HEK293 (cell line): ENCODE measurements at regions not wholly inside any gene's neighbourhood (a gene's known extent, or its start where the extent isn't known, plus 50 kb on each side); places are given as distances from the start of the nearest gene placed in this dataset.

Source experiments
- CTCF ChIP-seq: fragments of 450-650 bp; formaldehyde crosslinking; IDR thresholded peaks from 2 replicates; pipeline ENCODE4 v1.5.1; 2016; ENCODE audit warnings: missing biosample characterization, missing genetic modification characterization
- KLF8 ChIP-seq: fragments of 450-650 bp; formaldehyde crosslinking; IDR thresholded peaks from 2 replicates; pipeline ENCODE4 v1.5.1; 2016; ENCODE audit warnings: missing biosample characterization, missing genetic modification characterization
- OVOL3 ChIP-seq: fragments of 450-650 bp; formaldehyde crosslinking; IDR thresholded peaks from 2 replicates; pipeline ENCODE4 v1.5.1; 2016; ENCODE audit warnings: missing biosample characterization, missing genetic modification characterization
- REST ChIP-seq: fragments of 450-650 bp; formaldehyde crosslinking; IDR thresholded peaks from 2 replicates; pipeline ENCODE4 v1.5.1; 2016; ENCODE audit warnings: missing biosample characterization, missing genetic modification characterization
- YY1 ChIP-seq: fragments of 450-650 bp; formaldehyde crosslinking; IDR thresholded peaks from 2 replicates; pipeline ENCODE4 v1.5.1; 2018; ENCODE audit warnings: missing biosample characterization, missing genetic modification characterization
- ZBTB7A ChIP-seq: fragments of 450-650 bp; formaldehyde crosslinking; IDR thresholded peaks from 2 replicates; pipeline ENCODE4 v1.5.1; 2016; ENCODE audit warnings: low read depth, missing biosample characterization, missing genetic modification characterization
- ZNF274 ChIP-seq, 2 experiments: fragments of 200-500 bp in 1 of 2; fragments of 450-650 bp in 1 of 2; sonication (Bioruptor generic) in 1 of 2; formaldehyde crosslinking in 1 of 2; IDR thresholded peaks; 2 replicates each; pipeline versions ENCODE4 v1.5.1 to v1.6.1; 2014 to 2016; ENCODE audit warnings: borderline replicate concordance in 1 of 2, inconsistent platforms in 1 of 2, low read length in 1 of 2, missing biosample characterization in 1 of 2, missing genetic modification characterization in 1 of 2
- ZNF292 ChIP-seq: fragments of 450-650 bp; formaldehyde crosslinking; IDR thresholded peaks from 2 replicates; pipeline ENCODE4 v1.5.1; 2016; ENCODE audit warnings: low read depth, missing biosample characterization, missing genetic modification characterization, borderline replicate concordance
- ZNF561 ChIP-seq: fragments of 450-650 bp; IDR thresholded peaks from 2 replicates; pipeline ENCODE4 v1.5.1; 2018; ENCODE audit warnings: missing biosample characterization, missing genetic modification characterization, borderline replicate concordance
- ZNF658 ChIP-seq: fragments of 450-650 bp; formaldehyde crosslinking; IDR thresholded peaks from 2 replicates; pipeline ENCODE4; 2016; ENCODE audit warnings: missing biosample characterization, missing genetic modification characterization
- ZXDB ChIP-seq: fragments of 450-650 bp; formaldehyde crosslinking; IDR thresholded peaks from 2 replicates; pipeline ENCODE4 v1.5.1; 2016; ENCODE audit warnings: missing biosample characterization, missing genetic modification characterization
- TF ChIP-seq, protein P1 (sequence below): fragments of 450-650 bp; formaldehyde crosslinking; IDR thresholded peaks from 2 replicates; pipeline ENCODE4 v1.5.1; 2016; ENCODE audit warnings: missing biosample characterization, missing genetic modification characterization
- TF ChIP-seq, protein P2 (sequence below): fragments of 450-650 bp; formaldehyde crosslinking; IDR thresholded peaks from 2 replicates; pipeline ENCODE4 v1.5.1; 2016; ENCODE audit warnings: missing biosample characterization, missing genetic modification characterization

DNA sequence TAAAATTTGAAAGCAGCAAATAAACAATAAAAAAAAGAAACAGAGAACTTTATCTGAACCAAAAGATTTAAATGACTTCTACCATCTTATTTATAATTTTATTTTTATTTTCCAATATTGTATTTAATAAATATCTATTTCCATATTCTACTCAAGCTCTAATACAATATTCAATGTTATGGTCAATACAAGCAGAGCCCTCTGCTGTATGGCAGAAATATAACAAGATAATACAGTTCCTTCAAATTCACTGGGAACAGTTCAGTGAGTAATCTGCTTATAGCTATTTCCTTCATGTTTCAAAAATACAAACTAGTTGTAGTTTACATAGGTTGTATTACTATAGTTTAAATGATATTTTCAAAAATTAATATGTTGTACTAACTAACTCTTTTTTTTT lies 332.7 kb downstream of the PRDM9 start:
- no peak for TF ChIP-seq REST
- TF ChIP-seq, protein P1, sequence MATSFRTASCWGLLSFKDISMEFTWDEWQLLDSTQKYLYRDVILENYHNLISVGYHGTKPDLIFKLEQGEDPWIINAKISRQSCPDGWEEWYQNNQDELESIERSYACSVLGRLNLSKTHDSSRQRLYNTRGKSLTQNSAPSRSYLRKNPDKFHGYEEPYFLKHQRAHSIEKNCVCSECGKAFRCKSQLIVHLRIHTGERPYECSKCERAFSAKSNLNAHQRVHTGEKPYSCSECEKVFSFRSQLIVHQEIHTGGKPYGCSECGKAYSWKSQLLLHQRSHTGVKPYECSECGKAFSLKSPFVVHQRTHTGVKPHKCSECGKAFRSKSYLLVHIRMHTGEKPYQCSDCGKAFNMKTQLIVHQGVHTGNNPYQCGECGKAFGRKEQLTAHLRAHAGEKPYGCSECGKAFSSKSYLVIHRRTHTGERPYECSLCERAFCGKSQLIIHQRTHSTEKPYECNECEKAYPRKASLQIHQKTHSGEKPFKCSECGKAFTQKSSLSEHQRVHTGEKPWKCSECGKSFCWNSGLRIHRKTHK (tag by site-specific recombination): no peak
- TF ChIP-seq ZXDB: no peak
- TF ChIP-seq OVOL3 (tag by site-specific recombination): no peak
- no peak for TF ChIP-seq CTCF (tag by site-specific recombination)
- TF ChIP-seq KLF8: no peak
- TF ChIP-seq ZNF561 (tag by site-specific recombination): no peak
- no peak for TF ChIP-seq ZBTB7A (tag by site-specific recombination)
- TF ChIP-seq ZNF658 (tag by site-specific recombination): no peak
- no peak for TF ChIP-seq YY1
- TF ChIP-seq, protein P2, sequence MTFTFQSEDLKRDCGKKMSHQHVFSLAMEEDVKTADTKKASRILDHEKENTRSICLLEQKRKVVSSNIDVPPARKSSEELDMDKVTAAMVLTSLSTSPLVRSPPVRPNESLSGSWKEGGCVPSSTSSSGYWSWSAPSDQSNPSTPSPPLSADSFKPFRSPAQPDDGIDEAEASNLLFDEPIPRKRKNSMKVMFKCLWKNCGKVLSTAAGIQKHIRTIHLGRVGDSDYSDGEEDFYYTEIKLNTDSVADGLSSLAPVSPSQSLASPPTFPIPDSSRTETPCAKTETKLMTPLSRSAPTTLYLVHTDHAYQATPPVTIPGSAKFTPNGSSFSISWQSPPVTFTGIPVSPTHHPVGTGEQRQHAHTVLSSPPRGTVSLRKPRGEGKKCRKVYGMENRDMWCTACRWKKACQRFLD (tag by site-specific recombination): no peak
- TF ChIP-seq ZNF292 (tag by site-specific recombination): no peak
- no peak for TF ChIP-seq ZNF274 (IDR thresholded peaks at IDR 0.05; ENCODE audit: low read length)
- no peak for TF ChIP-seq ZNF274 (tag by site-specific recombination; IDR thresholded peaks at IDR 0.05; ENCODE audit: borderline replicate concordance)
